ENCODE measurements at regions not wholly inside any gene's neighbourhood (a gene's known extent, or its start where the extent isn't known, plus 50 kb on each side); places are given as distances from the start of the nearest gene placed in this dataset.

- TF ChIP-seq, protein P1, sequence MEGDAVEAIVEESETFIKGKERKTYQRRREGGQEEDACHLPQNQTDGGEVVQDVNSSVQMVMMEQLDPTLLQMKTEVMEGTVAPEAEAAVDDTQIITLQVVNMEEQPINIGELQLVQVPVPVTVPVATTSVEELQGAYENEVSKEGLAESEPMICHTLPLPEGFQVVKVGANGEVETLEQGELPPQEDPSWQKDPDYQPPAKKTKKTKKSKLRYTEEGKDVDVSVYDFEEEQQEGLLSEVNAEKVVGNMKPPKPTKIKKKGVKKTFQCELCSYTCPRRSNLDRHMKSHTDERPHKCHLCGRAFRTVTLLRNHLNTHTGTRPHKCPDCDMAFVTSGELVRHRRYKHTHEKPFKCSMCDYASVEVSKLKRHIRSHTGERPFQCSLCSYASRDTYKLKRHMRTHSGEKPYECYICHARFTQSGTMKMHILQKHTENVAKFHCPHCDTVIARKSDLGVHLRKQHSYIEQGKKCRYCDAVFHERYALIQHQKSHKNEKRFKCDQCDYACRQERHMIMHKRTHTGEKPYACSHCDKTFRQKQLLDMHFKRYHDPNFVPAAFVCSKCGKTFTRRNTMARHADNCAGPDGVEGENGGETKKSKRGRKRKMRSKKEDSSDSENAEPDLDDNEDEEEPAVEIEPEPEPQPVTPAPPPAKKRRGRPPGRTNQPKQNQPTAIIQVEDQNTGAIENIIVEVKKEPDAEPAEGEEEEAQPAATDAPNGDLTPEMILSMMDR (IDR thresholded peaks at IDR 0.05): no peak
- TF ChIP-seq EP300 (IDR thresholded peaks at IDR 0.05): no peak
- TF ChIP-seq POLR2A (IDR thresholded peaks at IDR 0.05): no peak
- no peak for TF ChIP-seq POLR2AphosphoS5 (IDR thresholded peaks at IDR 0.05)
- H3K27ac ChIP-seq: no peak overlapping the region
- WGBS: 64% methylated on average over 3 of the region's 3 CpGs
- no peaks in the 10 kb centered on the region for H3K9me3 ChIP-seq
- H3K4me1 ChIP-seq: no peaks in the 10 kb centered on the region
- H3K4me3 ChIP-seq: no peak overlapping the region
- no peaks in the 10 kb centered on the region for H3K36me3 ChIP-seq
- no peak for DNase-seq (ENCODE audit: low spot score in 2 of 2)
- no peaks in the 10 kb centered on the region for H3K27me3 ChIP-seq
Measured at GRCh38 chr6:23712756-23713155, 413.3 kb upstream of the NRSN1 start.

DNA sequence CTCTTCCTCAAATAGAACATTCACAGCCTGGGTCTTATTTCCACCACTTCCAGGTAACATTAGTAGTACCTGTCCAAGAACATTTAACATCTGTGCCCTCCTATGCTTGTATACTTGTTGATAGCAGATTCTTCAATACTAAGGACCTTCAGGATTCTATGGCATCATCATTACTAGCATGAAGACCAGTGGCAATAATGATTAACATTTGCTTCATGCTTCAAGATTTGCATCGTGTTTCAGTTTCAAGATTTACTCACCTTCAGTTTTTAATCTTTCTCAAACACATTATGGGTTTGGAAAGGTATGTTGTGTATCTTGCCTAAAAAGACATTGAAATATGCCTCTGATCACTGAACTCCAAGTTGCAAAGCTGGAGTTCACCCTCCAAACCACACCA is 412.8 kb upstream of the NRSN1 start:
- Histone ChIP-seq H3K4me1 (no peaks in the 10 kb centered on the region), H3K36me3 (no peaks in the 10 kb centered on the region), H3K4me3 (no peak overlapping the region), H3K27me3 (no peaks in the 10 kb centered on the region), H3K27ac (no peak overlapping the region), H3K9me3 (no peaks in the 10 kb centered on the region)
- TF ChIP-seq EP300 (IDR thresholded peaks at IDR 0.05): no peak
- TF ChIP-seq POLR2AphosphoS5 (IDR thresholded peaks at IDR 0.05): no peak
- no peak for TF ChIP-seq POLR2A (IDR thresholded peaks at IDR 0.05)
- TF ChIP-seq, protein P1 (IDR thresholded peaks at IDR 0.05): no peak
- 78% methylated on average over 1 of the region's 1 CpG for WGBS
- DNase-seq (ENCODE audit: low spot score in 2 of 2): no peak

- Histone ChIP-seq H3K4me3 (no peak overlapping the region), H3K9me3 (no peaks in the 10 kb centered on the region), H3K4me1 (no peaks in the 10 kb centered on the region), H3K27me3 (no peaks in the 10 kb centered on the region), H3K36me3 (no peaks in the 10 kb centered on the region), H3K27ac (no peak overlapping the region)
- DNase-seq (ENCODE audit: low spot score in 2 of 2): no peak
- 33% methylated on average over 2 of the region's 2 CpGs for WGBS
- TF ChIP-seq, protein P1 (IDR thresholded peaks at IDR 0.05): no peak
- TF ChIP-seq POLR2AphosphoS5 (IDR thresholded peaks at IDR 0.05) (no peak), EP300 (IDR thresholded peaks at IDR 0.05) (no peak), POLR2A (IDR thresholded peaks at IDR 0.05) (no peak)
Measured at GRCh38 chr6:23728707-23729106, 397.3 kb upstream of the NRSN1 start.

- WGBS: 86% methylated on average over 4 of the region's 4 CpGs
- Histone ChIP-seq H3K27me3 (no peaks in the 10 kb centered on the region), H3K36me3 (no peaks in the 10 kb centered on the region), H3K27ac (no peak overlapping the region), H3K4me3 (no peak overlapping the region), H3K9me3 (no peaks in the 10 kb centered on the region), H3K4me1 (no peaks in the 10 kb centered on the region)
- no peak for TF ChIP-seq POLR2AphosphoS5 (IDR thresholded peaks at IDR 0.05)
- TF ChIP-seq, protein P1 (IDR thresholded peaks at IDR 0.05): no peak
- TF ChIP-seq POLR2A (IDR thresholded peaks at IDR 0.05): no peak
- TF ChIP-seq EP300 (IDR thresholded peaks at IDR 0.05): no peak
- no peak for DNase-seq (ENCODE audit: low spot score in 2 of 2)
Measured at GRCh38 chr6:23731609-23732008, 394.4 kb upstream of the NRSN1 start.

DNA sequence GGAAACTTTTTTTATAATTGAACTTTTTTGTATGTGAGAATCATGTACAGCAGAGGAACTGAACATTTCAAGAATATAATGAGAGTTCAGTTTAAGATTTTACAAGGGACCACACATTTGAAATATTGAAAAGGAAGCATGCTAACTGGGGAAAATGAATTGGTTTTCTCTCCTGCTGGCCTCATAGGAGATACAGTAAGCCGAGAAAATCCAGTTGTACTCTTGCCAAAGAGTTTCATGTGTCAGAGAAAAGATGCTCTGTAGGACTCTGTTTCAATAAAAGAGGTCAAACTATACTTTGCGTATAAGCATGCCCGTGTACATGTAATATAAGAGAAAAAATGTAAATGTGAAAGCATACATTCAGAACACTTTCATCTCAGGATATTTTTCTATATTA is 393.5 kb upstream of the NRSN1 start:
- no peaks in the 10 kb centered on the region for H3K27me3 ChIP-seq
- no peak for DNase-seq (ENCODE audit: low spot score in 2 of 2)
- WGBS: 68% methylated on average over 3 of the region's 3 CpGs
- no peaks in the 10 kb centered on the region for H3K9me3 ChIP-seq
- TF ChIP-seq, protein P1 (IDR thresholded peaks at IDR 0.05): no peak
- no peak for TF ChIP-seq POLR2A (IDR thresholded peaks at IDR 0.05)
- no peak for TF ChIP-seq EP300 (IDR thresholded peaks at IDR 0.05)
- no peaks in the 10 kb centered on the region for H3K36me3 ChIP-seq
- H3K27ac ChIP-seq: no peak overlapping the region
- no peaks in the 10 kb centered on the region for H3K4me1 ChIP-seq
- no peak overlapping the region for H3K4me3 ChIP-seq
